ENCODE measurements at regions not wholly inside any gene's neighbourhood (a gene's known extent, or its start where the extent isn't known, plus 50 kb on each side); places are given as distances from the start of the nearest gene placed in this dataset.

DNA sequence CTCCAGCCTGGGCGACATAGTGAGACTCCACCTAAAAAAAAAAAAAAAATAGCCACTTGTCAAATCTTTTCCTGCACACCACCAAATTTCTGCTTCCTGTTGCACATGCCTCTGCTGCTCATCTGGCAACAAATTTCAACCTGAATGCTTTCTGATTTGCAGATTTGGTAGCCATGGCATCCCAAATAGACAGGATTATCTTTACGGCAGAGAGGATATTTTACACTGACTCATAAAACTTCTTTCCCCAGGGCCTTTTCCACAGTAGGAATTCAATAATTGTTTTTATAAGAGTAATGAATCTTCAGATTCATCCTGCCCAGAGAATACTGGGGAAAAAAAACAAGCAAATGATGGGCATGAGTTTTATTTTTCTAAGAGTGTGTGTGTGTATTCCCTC is 264.6 kb downstream of the FRK start:
- FAIRE-seq: no peak

More for the DNA sequence above, 264.6 kb downstream of the FRK start:
- Histone ChIP-seq H3K9me1 (ENCODE audit: control insufficient read depth, insufficient read depth, low read length) (no peaks in the 10 kb centered on the region), H3K27me3 (ENCODE audit: control insufficient read depth in 2 of 2, insufficient read depth in 2 of 2, low read length in 2 of 2) (no peaks in the 10 kb centered on the region), H3K79me2 (ENCODE audit: control insufficient read depth, insufficient read depth, low read length) (no peaks in the 10 kb centered on the region), H3K27ac (ENCODE audit: extremely low read depth, low read depth, low read length) (no peak overlapping the region), H3K9ac (ENCODE audit: insufficient read depth in 1 of 2, low read depth in 2 of 2, low read length in 2 of 2) (no peak overlapping the region), H4K20me1 (replicated peaks; ENCODE audit: control insufficient read depth, insufficient read depth, low read length) (no peaks in the 10 kb centered on the region), H2AFZ (ENCODE audit: low read depth, low read length) (no peak overlapping the region), H3K36me3 (ENCODE audit: control insufficient read depth, insufficient read depth, low read length) (no peaks in the 10 kb centered on the region), H3K9me3 (replicated peaks; ENCODE audit: control insufficient read depth, insufficient read depth, low read depth, low read length) (no peaks in the 10 kb centered on the region), H3K4me2 (ENCODE audit: insufficient read depth, low read length) (no peak overlapping the region), H3K4me3 (no peak overlapping the region), H3K4me1 (replicated peaks in 1 of 2; ENCODE audit: control insufficient read depth in 2 of 2, insufficient read depth in 2 of 2, low read length in 2 of 2) (no peaks in the 10 kb centered on the region)
- DNase-seq (ENCODE audit: extremely low read depth in 1 of 4, low spot score in 3 of 4): no peak
- intact Hi-C loops (cut with micrococcal nuclease) (no loop called here), in situ Hi-C loops (cut with MboI) (no loop called here)
- TF ChIP-seq TAF15 (IDR thresholded peaks at IDR 0.05; ENCODE audit: low read depth, low read length): no peak
- no peak for TF ChIP-seq RBBP5 (IDR thresholded peaks at IDR 0.05; ENCODE audit: borderline replicate concordance, insufficient read depth, low read length, poor library complexity, severe bottlenecking)
- TF ChIP-seq ELF1 (tag; IDR thresholded peaks at IDR 0.05): no peak
- no peak for TF ChIP-seq CREBBP (IDR thresholded peaks at IDR 0.05; ENCODE audit: low read depth, low read length)
- TF ChIP-seq ZFPM2 (CRISPR knock-in tag; IDR thresholded peaks at IDR 0.05): no peak
- TF ChIP-seq, protein P1, sequence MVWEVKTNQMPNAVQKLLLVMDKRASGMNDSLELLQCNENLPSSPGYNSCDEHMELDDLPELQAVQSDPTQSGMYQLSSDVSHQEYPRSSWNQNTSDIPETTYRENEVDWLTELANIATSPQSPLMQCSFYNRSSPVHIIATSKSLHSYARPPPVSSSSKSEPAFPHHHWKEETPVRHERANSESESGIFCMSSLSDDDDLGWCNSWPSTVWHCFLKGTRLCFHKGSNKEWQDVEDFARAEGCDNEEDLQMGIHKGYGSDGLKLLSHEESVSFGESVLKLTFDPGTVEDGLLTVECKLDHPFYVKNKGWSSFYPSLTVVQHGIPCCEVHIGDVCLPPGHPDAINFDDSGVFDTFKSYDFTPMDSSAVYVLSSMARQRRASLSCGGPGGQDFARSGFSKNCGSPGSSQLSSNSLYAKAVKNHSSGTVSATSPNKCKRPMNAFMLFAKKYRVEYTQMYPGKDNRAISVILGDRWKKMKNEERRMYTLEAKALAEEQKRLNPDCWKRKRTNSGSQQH (CRISPR knock-in tag; IDR thresholded peaks at IDR 0.05): no peak
- TF ChIP-seq ETS2 (tag; IDR thresholded peaks at IDR 0.05; ENCODE audit: borderline replicate concordance, poor library complexity, severe bottlenecking): no peak
- no peak for TF ChIP-seq SMAD1 (IDR thresholded peaks at IDR 0.05; ENCODE audit: low read depth, low read length, partially characterized antibody)
- TF ChIP-seq ZNF696 (CRISPR knock-in tag; conservative IDR thresholded peaks at IDR 0.05): no peak
- ATAC-seq: no peak
- ChIA-PET POLR2A (no interaction called here), CTCF (ENCODE audit: low intra/inter-chr PET ratio) (no interaction called here)
- WGBS (ENCODE audit: insufficient coverage, low coverage, missing lambda C conversion rate): 11% methylated on average over 2 of the region's 2 CpGs
- no TSS peak for BruUV-seq (replicated peaks)

Measured in K562 (cell line).